ENCODE measurements at regions not wholly inside any gene's neighbourhood (a gene's known extent, or its start where the extent isn't known, plus 50 kb on each side); places are given as distances from the start of the nearest gene placed in this dataset.
A peak's percentile ranks its signal among the peaks of the same experiment; 100 is the strongest.

DNA sequence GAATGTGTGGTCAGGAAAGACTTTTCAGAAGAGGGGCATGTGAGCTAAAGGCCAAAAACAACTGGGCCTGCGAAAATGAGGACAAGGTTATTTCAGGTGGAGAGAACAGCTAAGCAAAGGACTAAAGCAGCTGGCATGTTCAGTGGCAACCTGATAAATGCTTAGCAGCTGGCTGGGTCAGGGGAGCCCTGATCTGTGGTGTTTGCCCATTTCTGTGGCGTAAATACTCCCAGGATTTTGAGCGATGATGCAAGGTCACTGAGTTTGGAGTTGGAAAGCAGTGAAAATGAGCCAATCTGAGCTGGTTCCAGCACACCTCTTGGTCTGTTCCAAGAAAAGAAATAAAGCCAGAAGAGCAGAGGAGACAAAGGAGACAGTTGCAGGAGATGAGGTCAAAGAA, 704.3 kb downstream of the UQCRFS1 start:
- intact Hi-C loops (cut with DNase I) = no loop called here
- Histone ChIP-seq H3K27me3 (ENCODE audit: insufficient read depth in 3 of 3, low read length in 2 of 3) (no peaks in the 10 kb centered on the region), H3K27ac (peak overlapping the region; percentile 89), H3K9me3 (no peaks in the 10 kb centered on the region), H3K4me3 (peak overlapping the region; percentile 46), H3K36me3 (ENCODE audit: insufficient read depth in 1 of 2, low read depth in 1 of 2) (no peaks in the 10 kb centered on the region), H3K4me1 (peaks cover 9% of the 10 kb centered on the region)
- WGBS, 3 donors = 23 to 42% (median 30%) methylated on average over 3 of the region's 3 CpGs
- TF ChIP-seq, protein P1, sequence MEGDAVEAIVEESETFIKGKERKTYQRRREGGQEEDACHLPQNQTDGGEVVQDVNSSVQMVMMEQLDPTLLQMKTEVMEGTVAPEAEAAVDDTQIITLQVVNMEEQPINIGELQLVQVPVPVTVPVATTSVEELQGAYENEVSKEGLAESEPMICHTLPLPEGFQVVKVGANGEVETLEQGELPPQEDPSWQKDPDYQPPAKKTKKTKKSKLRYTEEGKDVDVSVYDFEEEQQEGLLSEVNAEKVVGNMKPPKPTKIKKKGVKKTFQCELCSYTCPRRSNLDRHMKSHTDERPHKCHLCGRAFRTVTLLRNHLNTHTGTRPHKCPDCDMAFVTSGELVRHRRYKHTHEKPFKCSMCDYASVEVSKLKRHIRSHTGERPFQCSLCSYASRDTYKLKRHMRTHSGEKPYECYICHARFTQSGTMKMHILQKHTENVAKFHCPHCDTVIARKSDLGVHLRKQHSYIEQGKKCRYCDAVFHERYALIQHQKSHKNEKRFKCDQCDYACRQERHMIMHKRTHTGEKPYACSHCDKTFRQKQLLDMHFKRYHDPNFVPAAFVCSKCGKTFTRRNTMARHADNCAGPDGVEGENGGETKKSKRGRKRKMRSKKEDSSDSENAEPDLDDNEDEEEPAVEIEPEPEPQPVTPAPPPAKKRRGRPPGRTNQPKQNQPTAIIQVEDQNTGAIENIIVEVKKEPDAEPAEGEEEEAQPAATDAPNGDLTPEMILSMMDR (IDR thresholded peaks at IDR 0.05) = no peak
- peak in 1 of 2 donors; percentile 53 for DNase-seq
- peak; percentile 87 to 92 (median 90) for ATAC-seq

DNA sequence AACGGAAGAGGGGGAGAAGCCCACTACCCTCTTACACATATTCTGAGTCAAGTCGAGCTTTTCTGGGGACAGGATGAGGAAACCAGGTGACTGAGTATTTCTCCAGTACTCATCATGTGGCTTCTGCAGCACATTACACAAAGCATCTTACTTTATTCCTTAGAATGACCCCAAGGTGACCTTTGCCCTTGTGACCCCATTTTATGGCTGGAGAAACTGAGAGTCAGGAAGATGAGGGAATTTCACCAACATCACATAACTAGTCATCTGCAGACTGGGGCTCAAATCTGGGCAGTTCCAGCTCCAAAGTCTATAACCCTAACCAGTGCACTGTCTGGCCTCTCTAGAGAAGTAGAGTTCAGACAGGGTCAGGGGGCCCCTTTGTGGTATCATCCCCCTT, 707.0 kb downstream of the UQCRFS1 start:
- Histone ChIP-seq H3K27ac (no peak overlapping the region), H3K9me3 (no peaks in the 10 kb centered on the region), H3K4me3 (no peak overlapping the region), H3K4me1 (peaks cover 9% of the 10 kb centered on the region), H3K36me3 (ENCODE audit: insufficient read depth in 1 of 2, low read depth in 1 of 2) (no peaks in the 10 kb centered on the region), H3K27me3 (ENCODE audit: insufficient read depth in 3 of 3, low read length in 2 of 3) (no peaks in the 10 kb centered on the region)
- intact Hi-C loops (cut with DNase I) = no loop called here
- ATAC-seq = no peak
- TF ChIP-seq, protein P1 (IDR thresholded peaks at IDR 0.05) = no peak
- 75 to 83% (median 76%) methylated on average over 2 of the region's 2 CpGs for WGBS, 3 donors
- DNase-seq = no peak

DNA sequence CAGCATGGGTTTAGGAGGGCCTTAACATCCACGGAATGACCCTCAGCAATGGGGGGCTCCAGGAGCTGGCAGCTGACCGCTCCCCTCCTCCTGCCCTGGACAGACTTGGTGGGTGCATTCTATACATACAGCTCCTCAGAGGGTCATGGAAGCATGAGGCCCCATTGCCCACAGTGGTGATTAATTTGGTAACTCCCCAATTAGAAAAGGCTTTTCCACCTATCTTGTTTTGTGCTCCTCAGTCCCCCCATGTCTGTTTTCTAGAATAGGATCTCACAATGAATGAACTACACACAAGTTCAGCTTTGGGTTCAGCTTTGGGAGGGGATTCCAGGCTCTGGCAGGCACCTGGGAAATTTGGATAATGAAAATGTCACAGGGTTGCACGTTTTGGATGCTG, 707.8 kb downstream of the UQCRFS1 start:
- intact Hi-C loops (cut with DNase I) = no loop called here
- TF ChIP-seq, protein P1 (IDR thresholded peaks at IDR 0.05) = no peak
- 78 to 88% (median 78%) methylated on average over 3 of the region's 3 CpGs for whole genome bisulfite sequencing, 3 donors
- peaks cover 9% of the 10 kb centered on the region for H3K4me1 ChIP-seq
- no peaks in the 10 kb centered on the region for H3K9me3 ChIP-seq
- H3K27ac ChIP-seq = no peak overlapping the region
- no peaks in the 10 kb centered on the region for H3K27me3 ChIP-seq (ENCODE audit: insufficient read depth in 3 of 3, low read length in 2 of 3)
- no peaks in the 10 kb centered on the region for H3K36me3 ChIP-seq (ENCODE audit: insufficient read depth in 1 of 2, low read depth in 1 of 2)
- no peak for ATAC-seq
- no peak for DNase-seq
- no peak overlapping the region for H3K4me3 ChIP-seq

DNA sequence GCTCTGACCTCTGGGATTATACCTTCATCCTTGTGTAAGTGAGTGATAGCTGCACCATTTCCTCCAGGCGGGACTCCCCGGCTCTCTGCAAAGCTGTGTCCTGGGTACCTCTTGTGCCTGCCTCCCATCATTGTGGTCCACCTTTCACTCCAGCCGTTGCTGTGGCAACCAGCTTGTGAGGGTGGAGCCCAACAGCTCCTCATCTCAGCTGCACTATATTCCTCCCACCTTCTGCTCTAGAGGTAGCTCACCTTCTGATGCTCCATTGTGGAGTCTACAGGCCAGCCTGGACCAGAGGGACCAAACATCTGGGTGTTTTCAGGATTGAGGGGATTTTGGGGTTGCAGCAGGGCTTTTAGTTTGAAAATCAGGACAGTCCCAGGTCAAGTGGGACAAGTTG, 708.2 kb downstream of the UQCRFS1 start:
- no peaks in the 10 kb centered on the region for H3K27me3 ChIP-seq (ENCODE audit: insufficient read depth in 3 of 3, low read length in 2 of 3)
- H3K36me3 ChIP-seq (ENCODE audit: insufficient read depth in 1 of 2, low read depth in 1 of 2) = no peaks in the 10 kb centered on the region
- ATAC-seq (no peak), DNase-seq (no peak)
- 93 to 95% (median 94%) methylated on average over 3 of the region's 3 CpGs for WGBS, 3 donors
- no peak overlapping the region for H3K27ac ChIP-seq
- TF ChIP-seq, protein P1 (IDR thresholded peaks at IDR 0.05) = no peak
- no peaks in the 10 kb centered on the region for H3K9me3 ChIP-seq
- intact Hi-C loops (cut with DNase I) = no loop called here
- no peak overlapping the region for H3K4me3 ChIP-seq
- H3K4me1 ChIP-seq = peaks cover 9% of the 10 kb centered on the region

DNA sequence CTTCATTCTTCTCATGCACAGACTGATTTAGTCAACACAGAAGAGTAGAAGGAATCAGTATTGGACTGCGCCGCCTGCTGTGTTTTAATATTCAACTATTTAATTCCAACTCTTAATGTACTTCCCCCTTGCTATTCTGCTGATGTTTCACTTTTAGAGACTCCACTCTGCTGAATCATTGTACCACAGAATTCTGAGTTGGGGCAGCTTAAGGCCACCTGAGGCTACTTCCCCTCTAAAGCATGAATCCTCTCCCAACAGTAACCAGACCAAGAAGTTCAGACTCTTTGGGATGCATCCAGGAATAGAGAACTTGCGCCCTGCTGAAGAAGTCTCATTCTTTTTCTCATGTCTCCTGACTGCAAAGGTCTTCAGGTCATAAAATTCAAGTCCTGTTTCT, 708.8 kb downstream of the UQCRFS1 start:
- DNase-seq = no peak
- WGBS, 3 donors = 82 to 90% (median 87%) methylated on average over 3 of the region's 3 CpGs

More for the DNA sequence above, 708.8 kb downstream of the UQCRFS1 start:
- intact Hi-C loops (cut with DNase I) = no loop called here
- no peak for ATAC-seq
- Histone ChIP-seq H3K4me1 (peaks cover 7% of the 10 kb centered on the region), H3K4me3 (no peak overlapping the region), H3K9me3 (no peaks in the 10 kb centered on the region), H3K27me3 (ENCODE audit: insufficient read depth in 3 of 3, low read length in 2 of 3) (no peaks in the 10 kb centered on the region), H3K27ac (no peak overlapping the region), H3K36me3 (ENCODE audit: insufficient read depth in 1 of 2, low read depth in 1 of 2) (no peaks in the 10 kb centered on the region)
- TF ChIP-seq, protein P1 (IDR thresholded peaks at IDR 0.05) = no peak

All from psoas muscle (tissue), 7 donors.